H1 (cell line): ENCODE measurements at regions not wholly inside any gene's neighbourhood (a gene's known extent, or its start where the extent isn't known, plus 50 kb on each side); places are given as distances from the start of the nearest gene placed in this dataset.
A peak's percentile ranks its signal among the peaks of the same experiment; 100 is the strongest.

Experiments used
- CTCF ChIA-PET: fragments of 300-600 bp; sonication (Branson Sonifier 250); formaldehyde crosslinking; loops from one replicate; lab custom pipeline; 2021; ENCODE audit not compliant: partially characterized antibody; lab: Charles Lee
- POLR2A ChIA-PET: fragments of 300-600 bp; sonication (Branson Sonifier 250); formaldehyde crosslinking; loops from one replicate; lab custom pipeline; 2021; ENCODE audit warnings: inconsistent platforms; ENCODE audit not compliant: partially characterized antibody; lab: Charles Lee
- DNase-seq, 2 experiments: peaks; one replicate each; pipeline versions ENCODE4 v3.0.0 to v3.0.0-alpha.2; 2010 to 2022; ENCODE audit warnings: low spot score in 2 of 2, low read depth in 1 of 2, mixed read lengths in 1 of 2
- FAIRE-seq: peaks from 2 replicates; lab custom pipeline; 2011; peaks lifted over from hg19 to GRCh38; lab: Jason Lieb, UNC
- H2AFZ ChIP-seq: 2 replicates; pipeline ENCODE4 v1.8.1; 2012; ENCODE audit warnings: low read length, inconsistent platforms
- H2AK5ac ChIP-seq: 2 replicates; pipeline ENCODE4 v1.6.1; 2013; ENCODE audit warnings: low read depth, low read length
- H2BK120ac ChIP-seq: replicated peaks from 2 replicates; pipeline ENCODE3; 2013; ENCODE audit warnings: low read depth, low read length, inconsistent platforms
- H2BK12ac ChIP-seq: 2 replicates; pipeline ENCODE4 v1.6.1; 2013; ENCODE audit warnings: low read depth, low read length
- H2BK15ac ChIP-seq: 2 replicates; pipeline ENCODE4 v1.6.1; 2013; ENCODE audit warnings: low read length
- H2BK20ac ChIP-seq: 2 replicates; pipeline ENCODE4 v1.6.1; 2013; ENCODE audit warnings: low read length
- H2BK5ac ChIP-seq: 2 replicates; pipeline ENCODE4 v1.6.1; 2013; ENCODE audit warnings: low read depth, low read length
- H3K14ac ChIP-seq: 2 replicates; pipeline ENCODE4 v1.6.1; 2013; ENCODE audit warnings: inconsistent platforms; ENCODE audit not compliant: insufficient read length
- H3K18ac ChIP-seq: 2 replicates; pipeline ENCODE4 v1.6.1; 2013; ENCODE audit warnings: low read length; ENCODE audit errors: extremely low read depth
- H3K23ac ChIP-seq: 2 replicates; pipeline ENCODE4 v1.6.1; 2013; ENCODE audit warnings: inconsistent platforms; ENCODE audit not compliant: insufficient read length
- H3K23me2 ChIP-seq: 2 replicates; pipeline ENCODE4 v1.6.1; 2013; ENCODE audit warnings: low read depth, low read length
- H3K27ac ChIP-seq: 2 replicates; pipeline ENCODE4 v1.6.1; 2011; ENCODE audit warnings: low read depth, low read length, inconsistent platforms
- H3K27me3 ChIP-seq, 4 experiments: replicated peaks in 1 of 4; 1 replicate in 1 of 4; 2 replicates in 3 of 4; pipeline versions ENCODE4 v1.6.1 to v1.8.1; 2011 to 2013; ENCODE audit warnings: low read length in 3 of 4, mild to moderate bottlenecking in 3 of 4, inconsistent platforms in 2 of 4, mixed read lengths in 2 of 4, moderate library complexity in 1 of 4; ENCODE audit not compliant: control insufficient read depth in 3 of 4, insufficient read depth in 3 of 4; ENCODE audit errors: extremely low read depth in 1 of 4
- H3K36me3 ChIP-seq, 4 experiments: 2 replicates each; pipeline versions ENCODE4 v1.6.1 to v1.8.1; 2011 to 2013; ENCODE audit warnings: mild to moderate bottlenecking in 4 of 4, low read length in 3 of 4, moderate library complexity in 2 of 4, control low read depth in 1 of 4, inconsistent platforms in 1 of 4; ENCODE audit not compliant: insufficient read depth in 4 of 4, control insufficient read depth in 2 of 4
- H3K4ac ChIP-seq: replicated peaks from 2 replicates; pipeline ENCODE3; 2013; ENCODE audit warnings: low read length, low read depth, mixed read lengths, inconsistent platforms; ENCODE audit not compliant: insufficient read length
- H3K4me1 ChIP-seq, 4 experiments: replicated peaks in 1 of 4; 1 replicate in 1 of 4; 2 replicates in 3 of 4; pipeline versions ENCODE4 v1.6.1 to v1.8.1; 2011 to 2013; ENCODE audit warnings: low read length in 3 of 4, inconsistent platforms in 2 of 4, mixed read lengths in 1 of 4; ENCODE audit not compliant: insufficient read depth in 4 of 4, control insufficient read depth in 3 of 4
- H3K4me2 ChIP-seq, 2 experiments: 2 replicates each; pipeline versions ENCODE4 v1.6.1 to v1.8.1; 2011 to 2013; ENCODE audit warnings: low read depth in 2 of 2, low read length in 2 of 2, control low read depth in 1 of 2, inconsistent platforms in 1 of 2, mild to moderate bottlenecking in 1 of 2; ENCODE audit not compliant: insufficient read depth in 1 of 2
- H3K4me3 ChIP-seq, 4 experiments: fragments of 200-600, 300-600 bp in 1 of 4; sonication (generic), shearing (Covaris generic), sonication (Bioruptor Twin) in 1 of 4; 2 replicates each; pipeline versions ENCODE4 v1.5.1 to v1.8.1; 2011 to 2016; ENCODE audit warnings: low read length in 4 of 4, low read depth in 3 of 4, control low read depth in 2 of 4, inconsistent platforms in 2 of 4, mild to moderate bottlenecking in 2 of 4, mixed read lengths in 1 of 4, moderate library complexity in 1 of 4; ENCODE audit not compliant: insufficient read depth in 2 of 4; ENCODE audit errors: extremely low read depth in 1 of 4
- H3K56ac ChIP-seq: replicated peaks from 2 replicates; pipeline ENCODE3; 2013; ENCODE audit warnings: low read depth, mild to moderate bottlenecking, mixed read lengths, low read length, inconsistent platforms; ENCODE audit not compliant: insufficient read length
- H3K79me1 ChIP-seq: 2 replicates; pipeline ENCODE4 v1.6.1; 2013; ENCODE audit warnings: low read depth, low read length, control low read depth
- H3K79me2 ChIP-seq, 2 experiments: 2 replicates each; pipeline versions ENCODE4 v1.6.1 to v1.8.1; 2012 to 2013; ENCODE audit warnings: low read length in 2 of 2, mild to moderate bottlenecking in 2 of 2, inconsistent platforms in 1 of 2; ENCODE audit not compliant: insufficient read depth in 2 of 2, control insufficient read depth in 1 of 2
- H3K9ac ChIP-seq, 4 experiments: replicated peaks in 1 of 4; 1 replicate in 1 of 4; 2 replicates in 3 of 4; pipeline versions ENCODE4 v1.6.1 to v1.8.1; 2011 to 2013; ENCODE audit warnings: low read depth in 3 of 4, low read length in 3 of 4, control low read depth in 2 of 4, mild to moderate bottlenecking in 2 of 4, moderate library complexity in 2 of 4, inconsistent platforms in 1 of 4; ENCODE audit errors: extremely low read depth in 1 of 4
- H3K9me3 ChIP-seq, 2 experiments: 2 replicates each; pipeline versions ENCODE4 v1.6.1 to v1.8.1; 2012 to 2013; ENCODE audit warnings: mild to moderate bottlenecking in 2 of 2, moderate library complexity in 2 of 2, control low read depth in 1 of 2, inconsistent platforms in 1 of 2, low read depth in 1 of 2, low read length in 1 of 2, mixed read lengths in 1 of 2; ENCODE audit not compliant: insufficient read depth in 2 of 2
- H4K20me1 ChIP-seq, 2 experiments: replicated peaks in 1 of 2; 2 replicates each; pipeline versions ENCODE3 to v1.8.1; 2011 to 2013; ENCODE audit warnings: inconsistent platforms in 2 of 2, low read length in 2 of 2, mild to moderate bottlenecking in 1 of 2; ENCODE audit not compliant: insufficient read depth in 2 of 2, control insufficient read depth in 1 of 2
- H4K5ac ChIP-seq: 2 replicates; pipeline ENCODE4 v1.6.1; 2013; ENCODE audit warnings: low read length, low read depth, mixed read lengths, inconsistent platforms; ENCODE audit not compliant: insufficient read length
- H4K8ac ChIP-seq: 2 replicates; pipeline ENCODE4 v1.8.0; 2013; ENCODE audit warnings: mild to moderate bottlenecking, moderate library complexity, low read length, inconsistent platforms; ENCODE audit not compliant: insufficient read depth; ENCODE audit errors: extremely low read depth
- H4K91ac ChIP-seq: replicated peaks from 2 replicates; pipeline ENCODE3; 2013; ENCODE audit warnings: low read length, mixed read lengths, inconsistent platforms; ENCODE audit not compliant: insufficient read length
- CEBPB ChIP-seq: IDR thresholded peaks from 2 replicates; pipeline ENCODE4 v1.6.1; 2012; ENCODE audit warnings: low read depth, low read length
- CTBP2 ChIP-seq: IDR thresholded peaks from 2 replicates; pipeline ENCODE4 v1.7.0; 2011; ENCODE audit warnings: borderline replicate concordance, mild to moderate bottlenecking, moderate library complexity, mixed read lengths, low read length; ENCODE audit not compliant: insufficient read depth, insufficient read length
- JUND ChIP-seq: IDR thresholded peaks from 2 replicates; pipeline ENCODE4 v1.6.1; 2011; ENCODE audit warnings: mild to moderate bottlenecking, improper control_type of control experiment, low read length
- KDM4A ChIP-seq: IDR thresholded peaks from one replicate; pipeline ENCODE4 v1.7.1; 2012; ENCODE audit warnings: low read depth, mild to moderate bottlenecking, moderate library complexity, low read length, inconsistent platforms; ENCODE audit not compliant: severe bottlenecking
- KDM5A ChIP-seq: fragments of 200-600 bp; IDR thresholded peaks from 2 replicates; pipeline ENCODE4 v1.7.1; 2012; ENCODE audit warnings: mild to moderate bottlenecking, low read length, inconsistent platforms, mixed read lengths
- PHF8 ChIP-seq: fragments of 200-600 bp; sonication (generic); conservative IDR thresholded peaks from 2 replicates; pipeline ENCODE4 v1.7.1; 2012; ENCODE audit warnings: low read depth, mild to moderate bottlenecking, inconsistent platforms, low read length, moderate library complexity
- RNF2 ChIP-seq: fragments of 200-900, 300-1000 bp; sonication (generic); IDR thresholded peaks from 2 replicates; pipeline ENCODE4 v1.7.1; 2016; ENCODE audit warnings: borderline replicate concordance, low read depth, mild to moderate bottlenecking, antibody characterized with exemption, low read length; ENCODE audit not compliant: poor library complexity, severe bottlenecking; ENCODE audit errors: missing control alignments
- WGBS, 2 experiments: shearing (Covaris generic) in 1 of 2; methylation state at CpG; one replicate each; pipeline versions ENCODE4 v1.1.6 to v1.1.7; 2013 to 2015; ENCODE audit warnings: low lambda C conversion rate in 2 of 2, mixed read lengths in 2 of 2, inconsistent platforms in 1 of 2, low coverage in 1 of 2, missing lambda C conversion rate in 1 of 2; ENCODE audit not compliant: insufficient replicate concordance in 2 of 2, insufficient coverage in 1 of 2, insufficient read length in 1 of 2; ENCODE audit errors: extremely low coverage in 1 of 2, missing lambda C conversion rate in 1 of 2; 5-methylcytosine and 5-hydroxymethylcytosine counted together
- TF ChIP-seq, protein P1 (sequence below): IDR thresholded peaks from 2 replicates; pipeline ENCODE4 v1.6.1; 2012; ENCODE audit warnings: inconsistent platforms

DNA sequence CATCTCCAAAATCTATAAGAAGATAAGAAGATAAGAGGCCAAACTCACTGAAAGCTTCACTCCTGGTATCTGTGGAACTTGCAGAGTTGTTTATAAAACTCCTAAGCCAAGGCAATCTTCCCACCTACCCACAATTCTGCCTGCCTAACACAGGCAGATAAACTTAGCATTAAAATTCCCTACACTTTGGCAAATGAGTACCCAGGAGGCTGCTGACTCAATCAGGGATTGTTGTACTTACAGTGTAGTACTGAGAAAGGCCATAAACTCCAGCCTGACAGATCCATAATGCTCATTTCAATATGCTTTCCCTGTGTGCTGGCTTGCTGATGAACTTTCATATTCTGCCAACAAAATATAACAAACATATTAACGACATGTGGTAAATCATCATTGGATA lies 725.2 kb downstream of the BRINP1 start:
- no peak for DNase-seq
- WGBS, 2 experiments = 89% methylated on average over 1 of the region's 1 CpG; no CpG with 5 or more reads in 1 of the 2 experiments
- no peak overlapping the region for H3K56ac ChIP-seq
- H3K4me3 ChIP-seq = no peak overlapping the region
- no peaks in the 10 kb centered on the region for H3K79me1 ChIP-seq
- H2BK5ac ChIP-seq = no peak overlapping the region
- H3K4me1 ChIP-seq = peaks cover 4 to 5% (median 4%) of the 10 kb centered on the region in 4 experiments; a peak in 6 of 7 replicates
- H3K4ac ChIP-seq = no peak overlapping the region
- H4K20me1 ChIP-seq = no peaks in the 10 kb centered on the region
- POLR2A ChIA-PET = no interaction called here
- no peak overlapping the region for H3K9ac ChIP-seq
- no peaks in the 10 kb centered on the region for H3K23me2 ChIP-seq
- H4K8ac ChIP-seq = no peak overlapping the region
- peak overlapping the region; percentile 5; the same call in 1 of the 2 replicates for H2BK15ac ChIP-seq
- H4K5ac ChIP-seq = no peak overlapping the region
- H3K27me3 ChIP-seq = no peaks in the 10 kb centered on the region
- no peak overlapping the region for H2BK12ac ChIP-seq
- H2BK120ac ChIP-seq = no peak overlapping the region
- no peak overlapping the region for H2AK5ac ChIP-seq
- H3K36me3 ChIP-seq = no peaks in the 10 kb centered on the region
- TF ChIP-seq RNF2 (no peak), KDM5A (no peak), PHF8 (no peak), CEBPB (no peak), CTBP2 (no peak), JUND (no peak), KDM4A (no peak)
- TF ChIP-seq, protein P1, sequence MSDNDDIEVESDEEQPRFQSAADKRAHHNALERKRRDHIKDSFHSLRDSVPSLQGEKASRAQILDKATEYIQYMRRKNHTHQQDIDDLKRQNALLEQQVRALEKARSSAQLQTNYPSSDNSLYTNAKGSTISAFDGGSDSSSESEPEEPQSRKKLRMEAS = no peak
- no peaks in the 10 kb centered on the region for H3K79me2 ChIP-seq
- CTCF ChIA-PET = no interaction called here
- no peak overlapping the region for H3K27ac ChIP-seq
- peaks cover 20 to 21% of the 10 kb centered on the region in 2 experiments; a peak in 3 of 4 replicates for H3K9me3 ChIP-seq
- no peak overlapping the region for H3K18ac ChIP-seq
- H2AFZ ChIP-seq = no peak overlapping the region
- no peak overlapping the region for H3K23ac ChIP-seq
- H4K91ac ChIP-seq = no peak overlapping the region
- H2BK20ac ChIP-seq = no peak overlapping the region
- no peak overlapping the region for H3K14ac ChIP-seq
- H3K4me2 ChIP-seq = no peak overlapping the region
- FAIRE-seq = no peak
